ENCODE measurements at regions not wholly inside any gene's neighbourhood (a gene's known extent, or its start where the extent isn't known, plus 50 kb on each side); places are given as distances from the start of the nearest gene placed in this dataset.

- peaks cover 10% of the 10 kb centered on the region for H3K4me1 ChIP-seq (ENCODE audit: control insufficient read depth, insufficient read depth, low read length)
- H3K36me3 ChIP-seq (ENCODE audit: control insufficient read depth, insufficient read depth, low read length): no peaks in the 10 kb centered on the region
- no peak overlapping the region for H3K9ac ChIP-seq (ENCODE audit: low read length)
- peaks cover 52% of the 10 kb centered on the region for H3K27me3 ChIP-seq (ENCODE audit: control insufficient read depth, insufficient read depth, low read length)
- no peaks in the 10 kb centered on the region for H3K9me3 ChIP-seq (ENCODE audit: control insufficient read depth, low read length)
- no peak overlapping the region for H3K4me3 ChIP-seq (ENCODE audit: low read length)
Observed at GRCh38 chr1:22350924-22351767, 100.5 kb upstream of the ZBTB40 start.

- H3K4me1 ChIP-seq (ENCODE audit: control insufficient read depth, insufficient read depth, low read length): peaks cover 10% of the 10 kb centered on the region
- no peak overlapping the region for H3K9ac ChIP-seq (ENCODE audit: low read length)
- no peak overlapping the region for H3K4me3 ChIP-seq (ENCODE audit: low read length)
- peaks cover 50% of the 10 kb centered on the region for H3K27me3 ChIP-seq (ENCODE audit: control insufficient read depth, insufficient read depth, low read length)
- H3K9me3 ChIP-seq (ENCODE audit: control insufficient read depth, low read length): no peaks in the 10 kb centered on the region
- H3K36me3 ChIP-seq (ENCODE audit: control insufficient read depth, insufficient read depth, low read length): no peaks in the 10 kb centered on the region
Observed at GRCh38 chr1:22351768-22352080, 99.9 kb upstream of the ZBTB40 start.

- Histone ChIP-seq H3K9me3 (ENCODE audit: control insufficient read depth, low read length) (no peaks in the 10 kb centered on the region), H3K9ac (ENCODE audit: low read length) (no peak overlapping the region), H3K4me1 (ENCODE audit: control insufficient read depth, insufficient read depth, low read length) (peaks cover 10% of the 10 kb centered on the region), H3K27me3 (ENCODE audit: control insufficient read depth, insufficient read depth, low read length) (peaks cover 49% of the 10 kb centered on the region), H3K4me3 (ENCODE audit: low read length) (no peak overlapping the region), H3K36me3 (ENCODE audit: control insufficient read depth, insufficient read depth, low read length) (no peaks in the 10 kb centered on the region)
Observed at GRCh38 chr1:22352355-22352754, 99.3 kb upstream of the ZBTB40 start.

GRCh38 chr1:22352896-22353295, 98.8 kb upstream of the ZBTB40 start:
- H3K9me3 ChIP-seq (ENCODE audit: control insufficient read depth, low read length): no peaks in the 10 kb centered on the region
- H3K4me3 ChIP-seq (ENCODE audit: low read length): no peak overlapping the region
- H3K9ac ChIP-seq (ENCODE audit: low read length): no peak overlapping the region
- peaks cover 9% of the 10 kb centered on the region for H3K4me1 ChIP-seq (ENCODE audit: control insufficient read depth, insufficient read depth, low read length)
- no peaks in the 10 kb centered on the region for H3K36me3 ChIP-seq (ENCODE audit: control insufficient read depth, insufficient read depth, low read length)
- H3K27me3 ChIP-seq (ENCODE audit: control insufficient read depth, insufficient read depth, low read length): peaks cover 51% of the 10 kb centered on the region

GRCh38 chr1:22359427-22359826, 92.2 kb upstream of the ZBTB40 start:
- Histone ChIP-seq H3K4me3 (ENCODE audit: low read length) (no peak overlapping the region), H3K9me3 (ENCODE audit: control insufficient read depth, low read length) (no peaks in the 10 kb centered on the region), H3K4me1 (ENCODE audit: control insufficient read depth, insufficient read depth, low read length) (no peaks in the 10 kb centered on the region), H3K36me3 (ENCODE audit: control insufficient read depth, insufficient read depth, low read length) (no peaks in the 10 kb centered on the region), H3K27me3 (ENCODE audit: control insufficient read depth, insufficient read depth, low read length) (peaks cover 8% of the 10 kb centered on the region), H3K9ac (ENCODE audit: low read length) (no peak overlapping the region)

- Histone ChIP-seq H3K4me3 (ENCODE audit: low read length) (no peak overlapping the region), H3K36me3 (ENCODE audit: control insufficient read depth, insufficient read depth, low read length) (no peaks in the 10 kb centered on the region), H3K27me3 (ENCODE audit: control insufficient read depth, insufficient read depth, low read length) (peaks cover 2% of the 10 kb centered on the region), H3K9ac (ENCODE audit: low read length) (no peak overlapping the region), H3K4me1 (ENCODE audit: control insufficient read depth, insufficient read depth, low read length) (no peaks in the 10 kb centered on the region), H3K9me3 (ENCODE audit: control insufficient read depth, low read length) (no peaks in the 10 kb centered on the region)
Observed at GRCh38 chr1:22362626-22363402, 88.8 kb upstream of the ZBTB40 start.

GRCh38 chr1:22363403-22364325, 88.0 kb upstream of the ZBTB40 start:
- no peak overlapping the region for H3K9ac ChIP-seq (ENCODE audit: low read length)
- H3K36me3 ChIP-seq (ENCODE audit: control insufficient read depth, insufficient read depth, low read length): no peaks in the 10 kb centered on the region
- H3K9me3 ChIP-seq (ENCODE audit: control insufficient read depth, low read length): no peaks in the 10 kb centered on the region
- H3K27me3 ChIP-seq (ENCODE audit: control insufficient read depth, insufficient read depth, low read length): no peaks in the 10 kb centered on the region
- no peak overlapping the region for H3K4me3 ChIP-seq (ENCODE audit: low read length)
- no peaks in the 10 kb centered on the region for H3K4me1 ChIP-seq (ENCODE audit: control insufficient read depth, insufficient read depth, low read length)

- H3K9me3 ChIP-seq (ENCODE audit: control insufficient read depth, low read length): no peaks in the 10 kb centered on the region
- no peaks in the 10 kb centered on the region for H3K4me1 ChIP-seq (ENCODE audit: control insufficient read depth, insufficient read depth, low read length)
- no peaks in the 10 kb centered on the region for H3K36me3 ChIP-seq (ENCODE audit: control insufficient read depth, insufficient read depth, low read length)
- H3K27me3 ChIP-seq (ENCODE audit: control insufficient read depth, insufficient read depth, low read length): no peaks in the 10 kb centered on the region
- no peak overlapping the region for H3K4me3 ChIP-seq (ENCODE audit: low read length)
- H3K9ac ChIP-seq (ENCODE audit: low read length): no peak overlapping the region
Observed at GRCh38 chr1:22364326-22364650, 87.4 kb upstream of the ZBTB40 start.

GRCh38 chr1:22364764-22365163, 86.9 kb upstream of the ZBTB40 start:
- no peak overlapping the region for H3K9ac ChIP-seq (ENCODE audit: low read length)
- no peaks in the 10 kb centered on the region for H3K27me3 ChIP-seq (ENCODE audit: control insufficient read depth, insufficient read depth, low read length)
- H3K4me3 ChIP-seq (ENCODE audit: low read length): no peak overlapping the region
- no peaks in the 10 kb centered on the region for H3K36me3 ChIP-seq (ENCODE audit: control insufficient read depth, insufficient read depth, low read length)
- no peaks in the 10 kb centered on the region for H3K9me3 ChIP-seq (ENCODE audit: control insufficient read depth, low read length)
- no peaks in the 10 kb centered on the region for H3K4me1 ChIP-seq (ENCODE audit: control insufficient read depth, insufficient read depth, low read length)

- no peaks in the 10 kb centered on the region for H3K9me3 ChIP-seq (ENCODE audit: control insufficient read depth, low read length)
- H3K4me3 ChIP-seq (ENCODE audit: low read length): no peak overlapping the region
- no peak overlapping the region for H3K9ac ChIP-seq (ENCODE audit: low read length)
- no peaks in the 10 kb centered on the region for H3K36me3 ChIP-seq (ENCODE audit: control insufficient read depth, insufficient read depth, low read length)
- no peaks in the 10 kb centered on the region for H3K27me3 ChIP-seq (ENCODE audit: control insufficient read depth, insufficient read depth, low read length)
- H3K4me1 ChIP-seq (ENCODE audit: control insufficient read depth, insufficient read depth, low read length): no peaks in the 10 kb centered on the region
Observed at GRCh38 chr1:22365331-22366295, 86.0 kb upstream of the ZBTB40 start.

- no peak overlapping the region for H3K9ac ChIP-seq (ENCODE audit: low read length)
- no peaks in the 10 kb centered on the region for H3K4me1 ChIP-seq (ENCODE audit: control insufficient read depth, insufficient read depth, low read length)
- H3K27me3 ChIP-seq (ENCODE audit: control insufficient read depth, insufficient read depth, low read length): no peaks in the 10 kb centered on the region
- H3K4me3 ChIP-seq (ENCODE audit: low read length): no peak overlapping the region
- H3K9me3 ChIP-seq (ENCODE audit: control insufficient read depth, low read length): no peaks in the 10 kb centered on the region
- H3K36me3 ChIP-seq (ENCODE audit: control insufficient read depth, insufficient read depth, low read length): no peaks in the 10 kb centered on the region
Observed at GRCh38 chr1:22366346-22366745, 85.3 kb upstream of the ZBTB40 start.
